Glutamatergic neuron (in vitro differentiated cells): ENCODE measurements at regions not wholly inside any gene's neighbourhood (a gene's known extent, or its start where the extent isn't known, plus 50 kb on each side); places are given as distances from the start of the nearest gene placed in this dataset.

Source experiments
- DNase-seq: peaks from one replicate; pipeline ENCODE4 v3.0.0; 2022
- H3K27ac Mint-ChIP-seq: one replicate; pipeline ENCODE4 v1.8.0; 2020; ENCODE audit warnings: mild to moderate bottlenecking, mixed read lengths, inconsistent platforms; ENCODE audit not compliant: unreplicated experiment
- H3K27me3 Mint-ChIP-seq: one replicate; pipeline ENCODE4 v1.8.0; 2020; ENCODE audit warnings: mild to moderate bottlenecking, moderate library complexity, mixed read lengths, inconsistent platforms; ENCODE audit not compliant: unreplicated experiment
- H3K36me3 Mint-ChIP-seq: one replicate; pipeline ENCODE4 v1.8.0; 2020; ENCODE audit warnings: mild to moderate bottlenecking, mixed read lengths, inconsistent platforms; ENCODE audit not compliant: unreplicated experiment
- H3K4me1 Mint-ChIP-seq: one replicate; pipeline ENCODE4 v1.8.0; 2020; ENCODE audit warnings: mild to moderate bottlenecking, low read depth, mixed read lengths, inconsistent platforms; ENCODE audit not compliant: unreplicated experiment
- H3K4me3 Mint-ChIP-seq: one replicate; pipeline ENCODE4 v1.8.0; 2020; ENCODE audit warnings: mild to moderate bottlenecking, mixed read lengths, inconsistent platforms; ENCODE audit not compliant: unreplicated experiment
- H3K9me3 Mint-ChIP-seq: one replicate; pipeline ENCODE4 v1.8.0; 2020; ENCODE audit warnings: mild to moderate bottlenecking, moderate library complexity, mixed read lengths, inconsistent platforms; ENCODE audit not compliant: unreplicated experiment
- TF ChIP-seq, protein P1 (sequence below): fragments of 200-600 bp; sonication (generic); IDR thresholded peaks from one replicate; pipeline ENCODE4 v1.5.0; 2021; ENCODE audit not compliant: partially characterized antibody, unreplicated experiment

DNA sequence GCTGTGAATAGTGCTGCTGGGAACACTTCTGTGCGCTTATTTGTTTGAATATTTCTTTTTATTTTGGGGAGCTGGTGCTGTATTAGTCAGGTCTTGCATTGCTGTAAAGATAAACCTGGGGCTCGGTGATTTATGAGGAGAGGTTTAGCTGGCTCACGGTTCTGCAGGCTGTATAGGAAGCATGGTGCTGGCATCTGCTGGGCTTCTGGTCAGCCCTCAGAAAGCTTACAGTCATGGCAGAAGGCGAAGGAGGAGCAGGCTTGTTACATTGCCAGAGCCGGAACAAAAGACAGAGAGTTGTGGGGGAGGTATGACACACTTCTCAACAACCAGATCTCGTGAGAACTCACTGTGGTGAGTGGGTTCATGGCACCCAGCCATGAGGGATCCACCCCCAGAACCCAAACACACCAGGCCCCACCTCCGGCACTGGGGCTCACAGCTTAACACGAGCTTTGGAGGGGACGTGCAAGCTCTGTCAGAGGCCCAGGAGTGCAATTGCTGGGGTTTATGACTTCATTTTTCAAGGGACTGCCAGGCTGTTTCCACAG is 68.8 kb upstream of the GATA5 start:
- H3K4me1 Mint-ChIP-seq: peaks cover 3% of the 10 kb centered on the region
- peaks cover 9% of the 10 kb centered on the region for H3K27me3 Mint-ChIP-seq
- no peak overlapping the region for H3K27ac Mint-ChIP-seq
- H3K9me3 Mint-ChIP-seq: no peaks in the 10 kb centered on the region
- H3K4me3 Mint-ChIP-seq: no peak overlapping the region
- TF ChIP-seq, protein P1, sequence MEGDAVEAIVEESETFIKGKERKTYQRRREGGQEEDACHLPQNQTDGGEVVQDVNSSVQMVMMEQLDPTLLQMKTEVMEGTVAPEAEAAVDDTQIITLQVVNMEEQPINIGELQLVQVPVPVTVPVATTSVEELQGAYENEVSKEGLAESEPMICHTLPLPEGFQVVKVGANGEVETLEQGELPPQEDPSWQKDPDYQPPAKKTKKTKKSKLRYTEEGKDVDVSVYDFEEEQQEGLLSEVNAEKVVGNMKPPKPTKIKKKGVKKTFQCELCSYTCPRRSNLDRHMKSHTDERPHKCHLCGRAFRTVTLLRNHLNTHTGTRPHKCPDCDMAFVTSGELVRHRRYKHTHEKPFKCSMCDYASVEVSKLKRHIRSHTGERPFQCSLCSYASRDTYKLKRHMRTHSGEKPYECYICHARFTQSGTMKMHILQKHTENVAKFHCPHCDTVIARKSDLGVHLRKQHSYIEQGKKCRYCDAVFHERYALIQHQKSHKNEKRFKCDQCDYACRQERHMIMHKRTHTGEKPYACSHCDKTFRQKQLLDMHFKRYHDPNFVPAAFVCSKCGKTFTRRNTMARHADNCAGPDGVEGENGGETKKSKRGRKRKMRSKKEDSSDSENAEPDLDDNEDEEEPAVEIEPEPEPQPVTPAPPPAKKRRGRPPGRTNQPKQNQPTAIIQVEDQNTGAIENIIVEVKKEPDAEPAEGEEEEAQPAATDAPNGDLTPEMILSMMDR: no peak
- peaks cover 5% of the 10 kb centered on the region for H3K36me3 Mint-ChIP-seq
- DNase-seq: no peak

DNA sequence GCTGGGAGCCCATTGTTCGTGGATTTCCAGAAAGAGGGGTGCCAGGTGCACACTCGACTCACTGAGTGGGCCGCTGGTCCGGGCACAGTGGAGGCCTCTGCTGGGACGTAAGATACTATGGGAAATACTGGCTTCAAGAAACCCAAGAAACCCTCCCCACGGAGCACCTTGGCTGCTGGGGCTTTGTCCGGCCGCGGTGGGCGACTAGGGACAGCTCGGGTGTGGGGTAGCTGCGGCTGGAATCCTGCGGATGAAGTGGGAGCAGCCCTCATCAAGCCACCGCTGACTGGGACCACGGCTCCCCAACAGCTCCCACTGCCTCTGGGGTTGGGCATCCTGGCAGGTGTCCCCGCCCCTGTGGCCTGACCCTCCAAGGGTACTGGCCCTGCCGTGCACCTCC is 69.5 kb upstream of the GATA5 start:
- no peak for DNase-seq
- Mint-ChIP-seq H3K36me3 (peaks cover 5% of the 10 kb centered on the region), H3K27ac (no peak overlapping the region), H3K4me3 (no peak overlapping the region), H3K9me3 (no peaks in the 10 kb centered on the region), H3K4me1 (peaks cover 3% of the 10 kb centered on the region), H3K27me3 (peaks cover 9% of the 10 kb centered on the region)
- TF ChIP-seq, protein P1: no peak

DNA sequence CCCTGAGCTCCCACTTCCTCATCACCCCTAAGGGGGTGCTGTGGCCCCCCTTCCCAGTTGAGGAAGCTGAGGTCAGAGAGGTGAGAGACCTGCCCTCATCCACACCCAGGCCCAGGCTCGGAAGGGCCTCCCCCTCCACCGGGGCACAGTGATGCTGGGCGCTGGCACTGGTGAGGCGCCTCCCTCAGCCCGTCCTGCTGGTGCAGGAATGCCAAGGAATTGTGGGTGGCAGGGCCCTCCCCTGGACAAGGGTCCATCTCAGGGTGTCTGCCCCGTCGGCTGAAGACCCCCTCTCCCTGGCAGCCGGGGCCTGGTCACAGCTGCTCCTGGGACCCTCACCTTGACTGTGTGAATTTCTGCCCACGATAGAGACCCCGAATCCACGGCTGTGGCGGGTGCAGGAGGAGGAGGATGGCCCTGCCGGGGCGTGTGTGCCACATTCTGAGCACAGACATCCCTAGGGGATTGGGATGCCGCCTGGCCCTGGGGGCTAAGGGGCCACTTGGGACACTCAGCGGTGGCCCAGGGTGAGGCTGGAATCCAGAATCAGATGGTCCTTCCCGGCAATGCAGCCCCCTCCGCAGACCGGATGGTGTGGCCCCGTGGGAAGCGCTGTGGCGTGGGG is 70.2 kb upstream of the GATA5 start:
- H3K4me1 Mint-ChIP-seq: peaks cover 3% of the 10 kb centered on the region
- H3K9me3 Mint-ChIP-seq: no peaks in the 10 kb centered on the region
- DNase-seq: no peak
- no peak overlapping the region for H3K27ac Mint-ChIP-seq
- H3K4me3 Mint-ChIP-seq: no peak overlapping the region
- H3K36me3 Mint-ChIP-seq: peaks cover 5% of the 10 kb centered on the region
- peaks cover 13% of the 10 kb centered on the region for H3K27me3 Mint-ChIP-seq
- TF ChIP-seq, protein P1: no peak

DNA sequence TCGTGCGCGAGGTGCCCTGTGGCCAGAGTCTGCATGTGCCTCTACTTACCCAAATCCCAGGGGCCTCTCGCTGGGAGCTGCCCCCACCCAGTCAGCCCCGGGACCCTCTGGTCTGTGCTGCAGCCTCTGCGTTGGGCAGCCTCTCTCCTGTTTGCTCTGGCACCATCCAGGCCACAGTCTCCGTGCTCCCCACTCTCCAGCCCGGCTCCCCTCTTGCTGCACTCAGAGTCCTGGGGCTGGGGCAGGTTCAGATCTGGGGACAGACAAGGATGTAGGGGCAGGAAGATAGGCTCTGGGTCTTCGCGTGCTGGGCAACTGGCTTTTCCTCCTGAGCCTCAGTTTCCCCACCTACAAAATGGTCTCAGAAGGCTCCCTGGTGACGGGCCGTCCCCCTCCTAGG is 70.8 kb upstream of the GATA5 start:
- Mint-ChIP-seq H3K27me3 (peaks cover 13% of the 10 kb centered on the region), H3K27ac (no peak overlapping the region), H3K9me3 (no peaks in the 10 kb centered on the region), H3K4me3 (no peak overlapping the region), H3K4me1 (peaks cover 3% of the 10 kb centered on the region), H3K36me3 (peaks cover 5% of the 10 kb centered on the region)
- TF ChIP-seq, protein P1: no peak
- no peak for DNase-seq

DNA sequence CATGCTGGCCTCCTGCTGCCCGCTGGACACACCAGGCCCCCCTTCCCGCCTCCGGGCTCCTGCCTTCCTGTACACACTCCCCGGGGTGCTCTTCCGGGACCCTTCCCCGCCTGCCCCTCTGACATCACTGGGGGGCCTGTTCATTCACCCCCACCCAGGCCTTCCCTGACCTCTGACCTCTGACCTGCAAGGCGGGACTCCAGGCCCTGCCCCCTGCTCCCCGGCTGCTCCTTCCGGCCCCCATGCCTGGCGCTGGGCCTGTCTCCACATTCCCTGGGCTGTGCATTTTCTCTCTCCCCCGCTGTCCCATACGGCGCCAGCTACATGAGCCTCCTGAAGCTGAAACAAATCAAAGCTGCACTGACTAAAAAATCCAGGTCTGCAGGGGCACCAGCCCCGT is 71.6 kb upstream of the GATA5 start:
- H3K9me3 Mint-ChIP-seq: no peaks in the 10 kb centered on the region
- H3K27ac Mint-ChIP-seq: no peak overlapping the region
- peaks cover 2% of the 10 kb centered on the region for H3K4me1 Mint-ChIP-seq
- no peak for DNase-seq
- H3K36me3 Mint-ChIP-seq: peaks cover 5% of the 10 kb centered on the region
- TF ChIP-seq, protein P1: no peak
- peaks cover 13% of the 10 kb centered on the region for H3K27me3 Mint-ChIP-seq
- no peak overlapping the region for H3K4me3 Mint-ChIP-seq
